ENCODE measurements at regions not wholly inside any gene's neighbourhood (a gene's known extent, or its start where the extent isn't known, plus 50 kb on each side); places are given as distances from the start of the nearest gene placed in this dataset.

- no peak for TF ChIP-seq POLR2A (IDR thresholded peaks at IDR 0.05; ENCODE audit: low read length)
- no peak for TF ChIP-seq GATA1 (IDR thresholded peaks at IDR 0.05; ENCODE audit: low read depth, low read length)
Measured at GRCh38 chr4:33924811-33925210, 2319.5 kb downstream of the ARAP2 start.
